Inflammatory macrophage treated with lipopolysaccharide for 1 hour (primary cell): ENCODE measurements at regions not wholly inside any gene's neighbourhood (a gene's known extent, or its start where the extent isn't known, plus 50 kb on each side); places are given as distances from the start of the nearest gene placed in this dataset.
A peak's percentile ranks its signal among the peaks of the same experiment; 100 is the strongest.

Experiments
- DNase-seq, 2 donors: peaks; one replicate each; pipeline ENCODE4 v3.0.0-alpha.2; 2020 to 2022

GRCh38 chr4:139611391-139611790 lies 54.2 kb upstream of the MGST2 start:
- DNase-seq: no peak

DNA sequence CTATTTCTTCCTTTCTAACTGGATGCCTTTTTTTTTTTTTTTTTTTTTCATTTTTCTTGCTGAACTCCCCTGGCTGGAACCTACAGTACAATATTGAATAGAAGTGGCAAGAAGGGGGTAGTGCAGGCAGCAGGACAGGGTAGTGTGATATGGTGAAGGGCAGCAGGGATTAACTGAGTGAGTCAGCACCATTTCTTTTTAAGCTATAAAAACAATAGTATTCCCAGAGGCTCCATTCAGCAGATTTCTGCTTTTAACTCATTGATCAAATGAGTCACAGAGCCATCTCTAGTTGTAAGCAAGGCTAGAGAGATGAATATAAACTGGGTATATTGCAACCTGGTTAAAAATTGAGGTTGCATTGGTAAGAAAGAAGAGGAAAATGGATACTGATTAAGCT lies 53.6 kb upstream of the SETD7 start:
- DNase-seq: no peak

- no peak for DNase-seq
These were observed 51.6 kb upstream of the SETD7 start for GRCh38 chr4:139607502-139608060.

- peak; percentile 16 to 21 for DNase-seq
These were observed 50.8 kb upstream of the SETD7 start for GRCh38 chr4:139606579-139607501.

DNA sequence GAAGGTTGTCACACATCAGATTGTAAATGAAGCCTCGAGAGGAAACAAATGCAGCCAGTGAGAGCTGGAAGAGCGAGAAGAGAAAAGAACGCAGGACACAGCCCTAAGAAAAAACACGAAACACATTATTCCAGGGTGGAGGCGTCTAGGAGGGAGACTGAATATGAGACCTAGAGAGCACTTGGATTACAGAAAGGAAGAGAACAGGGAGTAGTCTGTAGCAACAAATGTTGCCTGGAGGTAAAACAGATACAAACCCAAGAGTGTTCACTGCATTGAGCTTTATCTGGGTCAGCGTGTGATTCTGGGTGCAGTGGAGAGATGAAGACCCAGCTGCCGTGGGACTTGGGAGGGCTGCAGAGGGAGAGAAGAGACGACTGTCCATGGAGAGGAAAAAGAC lies 50.1 kb upstream of the SETD7 start:
- no peak for DNase-seq
